Osteocyte (in vitro differentiated cells): ENCODE measurements at regions not wholly inside any gene's neighbourhood (a gene's known extent, or its start where the extent isn't known, plus 50 kb on each side); places are given as distances from the start of the nearest gene placed in this dataset.

ENCODE experiments used
- DNase-seq: peaks from one replicate; pipeline ENCODE4 v3.0.0; 2021; ENCODE audit warnings: mixed read lengths; ENCODE audit not compliant: unreplicated experiment; ENCODE audit errors: extremely low spot score
- H3K27ac Mint-ChIP-seq: one replicate; pipeline ENCODE4 v1.8.0; 2021; ENCODE audit warnings: mild to moderate bottlenecking, mixed read lengths; ENCODE audit not compliant: unreplicated experiment
- H3K27me3 Mint-ChIP-seq: one replicate; pipeline ENCODE4 v1.8.0; 2021; ENCODE audit warnings: mixed read lengths; ENCODE audit not compliant: unreplicated experiment
- H3K36me3 Mint-ChIP-seq: one replicate; pipeline ENCODE4 v1.8.0; 2021; ENCODE audit warnings: mixed read lengths; ENCODE audit not compliant: unreplicated experiment
- H3K4me1 Mint-ChIP-seq: one replicate; pipeline ENCODE4 v1.8.0; 2021; ENCODE audit warnings: mixed read lengths; ENCODE audit not compliant: unreplicated experiment
- H3K4me3 Mint-ChIP-seq: one replicate; pipeline ENCODE4 v1.8.0; 2021; ENCODE audit warnings: mild to moderate bottlenecking, moderate library complexity, mixed read lengths; ENCODE audit not compliant: unreplicated experiment
- H3K9me3 Mint-ChIP-seq: one replicate; pipeline ENCODE4 v1.8.0; 2021; ENCODE audit warnings: mixed read lengths; ENCODE audit not compliant: unreplicated experiment
- TF ChIP-seq, protein P1 (sequence below): fragments of 200-600 bp; sonication (generic); IDR thresholded peaks from 2 replicates; pipeline ENCODE4 v1.5.0; 2021; ENCODE audit warnings: antibody characterized with exemption, mild to moderate bottlenecking, moderate library complexity

- DNase-seq: no peak
- Mint-ChIP-seq H3K4me1 (no peaks in the 10 kb centered on the region), H3K4me3 (no peak overlapping the region), H3K36me3 (no peaks in the 10 kb centered on the region), H3K9me3 (no peaks in the 10 kb centered on the region), H3K27ac (no peak overlapping the region), H3K27me3 (peaks cover 6% of the 10 kb centered on the region)
- TF ChIP-seq, protein P1, sequence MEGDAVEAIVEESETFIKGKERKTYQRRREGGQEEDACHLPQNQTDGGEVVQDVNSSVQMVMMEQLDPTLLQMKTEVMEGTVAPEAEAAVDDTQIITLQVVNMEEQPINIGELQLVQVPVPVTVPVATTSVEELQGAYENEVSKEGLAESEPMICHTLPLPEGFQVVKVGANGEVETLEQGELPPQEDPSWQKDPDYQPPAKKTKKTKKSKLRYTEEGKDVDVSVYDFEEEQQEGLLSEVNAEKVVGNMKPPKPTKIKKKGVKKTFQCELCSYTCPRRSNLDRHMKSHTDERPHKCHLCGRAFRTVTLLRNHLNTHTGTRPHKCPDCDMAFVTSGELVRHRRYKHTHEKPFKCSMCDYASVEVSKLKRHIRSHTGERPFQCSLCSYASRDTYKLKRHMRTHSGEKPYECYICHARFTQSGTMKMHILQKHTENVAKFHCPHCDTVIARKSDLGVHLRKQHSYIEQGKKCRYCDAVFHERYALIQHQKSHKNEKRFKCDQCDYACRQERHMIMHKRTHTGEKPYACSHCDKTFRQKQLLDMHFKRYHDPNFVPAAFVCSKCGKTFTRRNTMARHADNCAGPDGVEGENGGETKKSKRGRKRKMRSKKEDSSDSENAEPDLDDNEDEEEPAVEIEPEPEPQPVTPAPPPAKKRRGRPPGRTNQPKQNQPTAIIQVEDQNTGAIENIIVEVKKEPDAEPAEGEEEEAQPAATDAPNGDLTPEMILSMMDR: no peak
Measured at GRCh38 chr12:107888789-107889188, 114.3 kb downstream of the ASCL4 start.

DNA sequence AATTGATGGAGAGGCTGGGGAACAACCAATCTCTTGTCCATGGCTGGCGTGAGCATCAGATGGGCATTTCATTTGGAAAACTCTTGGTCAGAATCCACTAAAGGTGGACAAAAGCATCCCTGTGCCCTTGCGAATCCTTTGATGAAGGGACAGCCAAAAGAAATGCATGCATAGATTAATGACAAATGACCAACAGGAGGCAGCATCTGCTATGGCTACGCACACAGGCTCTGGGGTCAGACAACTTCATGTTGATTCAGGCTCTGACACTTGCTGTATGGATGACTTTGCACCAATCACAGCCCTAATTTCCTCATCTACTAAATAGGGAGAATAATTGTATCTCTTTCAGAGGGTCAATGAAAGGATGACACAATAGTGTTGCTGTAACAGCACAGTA, 117.5 kb downstream of the ASCL4 start:
- H3K36me3 Mint-ChIP-seq: no peaks in the 10 kb centered on the region
- H3K9me3 Mint-ChIP-seq: no peaks in the 10 kb centered on the region
- no peak overlapping the region for H3K27ac Mint-ChIP-seq
- DNase-seq: no peak
- TF ChIP-seq, protein P1: peak; percentile 29
- peaks cover 6% of the 10 kb centered on the region for H3K27me3 Mint-ChIP-seq
- no peak overlapping the region for H3K4me3 Mint-ChIP-seq
- H3K4me1 Mint-ChIP-seq: no peaks in the 10 kb centered on the region

GRCh38 chr12:107894589-107894988, 120.1 kb downstream of the ASCL4 start:
- Mint-ChIP-seq H3K9me3 (no peaks in the 10 kb centered on the region), H3K27ac (no peak overlapping the region), H3K36me3 (no peaks in the 10 kb centered on the region), H3K4me3 (no peak overlapping the region), H3K27me3 (peaks cover 3% of the 10 kb centered on the region), H3K4me1 (no peaks in the 10 kb centered on the region)
- no peak for DNase-seq
- TF ChIP-seq, protein P1: no peak

GRCh38 chr12:107895966-107896365, 121.5 kb downstream of the ASCL4 start:
- H3K9me3 Mint-ChIP-seq: no peaks in the 10 kb centered on the region
- TF ChIP-seq, protein P1: no peak
- no peaks in the 10 kb centered on the region for H3K36me3 Mint-ChIP-seq
- no peak overlapping the region for H3K4me3 Mint-ChIP-seq
- no peaks in the 10 kb centered on the region for H3K27me3 Mint-ChIP-seq
- no peak for DNase-seq
- H3K27ac Mint-ChIP-seq: no peak overlapping the region
- no peaks in the 10 kb centered on the region for H3K4me1 Mint-ChIP-seq

DNA sequence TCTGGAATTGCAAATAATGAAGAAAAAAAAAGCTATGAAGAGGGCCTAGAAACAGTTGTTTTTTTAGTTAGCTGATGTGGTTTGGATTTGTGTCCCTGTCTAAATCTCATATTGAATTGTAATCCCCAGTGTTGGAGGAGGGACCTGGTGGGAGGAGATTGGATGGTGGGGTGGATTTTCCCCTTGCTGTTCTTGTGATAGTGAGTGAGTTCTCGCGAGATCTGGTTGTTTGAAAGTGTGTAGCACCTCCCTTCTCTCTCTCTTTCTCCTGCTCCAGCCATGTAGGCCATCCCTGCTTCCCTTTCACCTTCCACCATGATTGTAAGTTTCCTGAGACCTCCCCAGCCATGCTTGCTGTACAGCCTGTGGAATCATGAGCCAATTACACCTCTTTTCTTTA, 126.1 kb downstream of the ASCL4 start:
- TF ChIP-seq, protein P1: no peak
- no peak for DNase-seq
- Mint-ChIP-seq H3K4me3 (no peak overlapping the region), H3K27ac (no peak overlapping the region), H3K9me3 (no peaks in the 10 kb centered on the region), H3K4me1 (peaks cover 3% of the 10 kb centered on the region), H3K36me3 (no peaks in the 10 kb centered on the region), H3K27me3 (peaks cover 29% of the 10 kb centered on the region)
